ENCODE measurements at regions not wholly inside any gene's neighbourhood (a gene's known extent, or its start where the extent isn't known, plus 50 kb on each side); places are given as distances from the start of the nearest gene placed in this dataset.

- no TSS peak for BruUV-seq (replicated peaks)
- DNase-seq (ENCODE audit: low read depth, low spot score) (no peak), ATAC-seq (no peak)
- Histone ChIP-seq H3K27me3 (ENCODE audit: control insufficient read depth, insufficient read depth, low read length) (no peaks in the 10 kb centered on the region; the same call in 1 of the 2 replicates), H3K4me1 (ENCODE audit: control insufficient read depth, insufficient read depth, low read length) (no peaks in the 10 kb centered on the region), H3K4me3 (ENCODE audit: low read depth in 2 of 2, low read length in 2 of 2) (no peak overlapping the region), H3K27ac (ENCODE audit: low read length) (no peak overlapping the region), H3K9me3 (ENCODE audit: control insufficient read depth, insufficient read depth, low read depth, low read length) (no peaks in the 10 kb centered on the region), H3K36me3 (ENCODE audit: control insufficient read depth, insufficient read depth, low read length) (no peaks in the 10 kb centered on the region)
- POLR2A ChIA-PET, result no interaction called here
- in situ Hi-C loops (cut with HindIII; ENCODE audit: low pct_unique_long_range_greater_than_20kb, low sequenced_read_pairs), result no loop called here
- CTCF ChIA-PET, result no interaction called here
- TF ChIP-seq SIN3A (IDR thresholded peaks at IDR 0.05; ENCODE audit: borderline replicate concordance, insufficient read depth, low read depth, low read length) (no peak), TCF7L2 (IDR thresholded peaks at IDR 0.05; ENCODE audit: low read depth, low read length) (no peak), POLR2AphosphoS5 (IDR thresholded peaks at IDR 0.05; ENCODE audit: low read depth, low read length) (no peak)
- TF ChIP-seq, protein P1, sequence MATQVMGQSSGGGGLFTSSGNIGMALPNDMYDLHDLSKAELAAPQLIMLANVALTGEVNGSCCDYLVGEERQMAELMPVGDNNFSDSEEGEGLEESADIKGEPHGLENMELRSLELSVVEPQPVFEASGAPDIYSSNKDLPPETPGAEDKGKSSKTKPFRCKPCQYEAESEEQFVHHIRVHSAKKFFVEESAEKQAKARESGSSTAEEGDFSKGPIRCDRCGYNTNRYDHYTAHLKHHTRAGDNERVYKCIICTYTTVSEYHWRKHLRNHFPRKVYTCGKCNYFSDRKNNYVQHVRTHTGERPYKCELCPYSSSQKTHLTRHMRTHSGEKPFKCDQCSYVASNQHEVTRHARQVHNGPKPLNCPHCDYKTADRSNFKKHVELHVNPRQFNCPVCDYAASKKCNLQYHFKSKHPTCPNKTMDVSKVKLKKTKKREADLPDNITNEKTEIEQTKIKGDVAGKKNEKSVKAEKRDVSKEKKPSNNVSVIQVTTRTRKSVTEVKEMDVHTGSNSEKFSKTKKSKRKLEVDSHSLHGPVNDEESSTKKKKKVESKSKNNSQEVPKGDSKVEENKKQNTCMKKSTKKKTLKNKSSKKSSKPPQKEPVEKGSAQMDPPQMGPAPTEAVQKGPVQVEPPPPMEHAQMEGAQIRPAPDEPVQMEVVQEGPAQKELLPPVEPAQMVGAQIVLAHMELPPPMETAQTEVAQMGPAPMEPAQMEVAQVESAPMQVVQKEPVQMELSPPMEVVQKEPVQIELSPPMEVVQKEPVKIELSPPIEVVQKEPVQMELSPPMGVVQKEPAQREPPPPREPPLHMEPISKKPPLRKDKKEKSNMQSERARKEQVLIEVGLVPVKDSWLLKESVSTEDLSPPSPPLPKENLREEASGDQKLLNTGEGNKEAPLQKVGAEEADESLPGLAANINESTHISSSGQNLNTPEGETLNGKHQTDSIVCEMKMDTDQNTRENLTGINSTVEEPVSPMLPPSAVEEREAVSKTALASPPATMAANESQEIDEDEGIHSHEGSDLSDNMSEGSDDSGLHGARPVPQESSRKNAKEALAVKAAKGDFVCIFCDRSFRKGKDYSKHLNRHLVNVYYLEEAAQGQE (IDR thresholded peaks at IDR 0.05; ENCODE audit: insufficient read depth in 1 of 2, low read depth in 2 of 2, low read length in 1 of 2), result no peak
- TF ChIP-seq, protein P2, sequence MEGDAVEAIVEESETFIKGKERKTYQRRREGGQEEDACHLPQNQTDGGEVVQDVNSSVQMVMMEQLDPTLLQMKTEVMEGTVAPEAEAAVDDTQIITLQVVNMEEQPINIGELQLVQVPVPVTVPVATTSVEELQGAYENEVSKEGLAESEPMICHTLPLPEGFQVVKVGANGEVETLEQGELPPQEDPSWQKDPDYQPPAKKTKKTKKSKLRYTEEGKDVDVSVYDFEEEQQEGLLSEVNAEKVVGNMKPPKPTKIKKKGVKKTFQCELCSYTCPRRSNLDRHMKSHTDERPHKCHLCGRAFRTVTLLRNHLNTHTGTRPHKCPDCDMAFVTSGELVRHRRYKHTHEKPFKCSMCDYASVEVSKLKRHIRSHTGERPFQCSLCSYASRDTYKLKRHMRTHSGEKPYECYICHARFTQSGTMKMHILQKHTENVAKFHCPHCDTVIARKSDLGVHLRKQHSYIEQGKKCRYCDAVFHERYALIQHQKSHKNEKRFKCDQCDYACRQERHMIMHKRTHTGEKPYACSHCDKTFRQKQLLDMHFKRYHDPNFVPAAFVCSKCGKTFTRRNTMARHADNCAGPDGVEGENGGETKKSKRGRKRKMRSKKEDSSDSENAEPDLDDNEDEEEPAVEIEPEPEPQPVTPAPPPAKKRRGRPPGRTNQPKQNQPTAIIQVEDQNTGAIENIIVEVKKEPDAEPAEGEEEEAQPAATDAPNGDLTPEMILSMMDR (IDR thresholded peaks at IDR 0.05), result no peak
- intact Hi-C loops (cut with micrococcal nuclease; ENCODE audit: unreplicated experiment), result no loop called here
Observed at GRCh38 chr1:177424744-177425143, 254.0 kb downstream of the BRINP2 start.

DNA sequence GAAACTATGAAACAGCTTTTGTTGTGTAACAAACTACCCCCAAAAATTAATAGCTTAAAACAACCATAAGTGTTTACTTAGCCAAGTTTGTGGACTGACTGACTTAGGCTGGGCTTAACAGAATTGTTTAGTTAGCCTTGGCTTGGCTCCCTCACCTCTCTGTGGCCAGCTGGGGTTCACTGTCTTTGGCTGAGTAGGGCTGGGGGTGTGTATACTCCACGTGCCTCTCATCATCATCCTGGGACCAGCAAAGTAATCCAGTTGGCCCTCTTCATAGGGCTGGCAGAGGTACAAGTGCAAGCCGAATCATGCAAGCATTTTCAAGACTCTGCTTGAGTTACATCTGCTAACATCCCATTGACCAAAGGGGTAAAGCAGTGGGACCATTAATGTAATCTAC lies 252.3 kb downstream of the BRINP2 start:
- no peak for TF ChIP-seq POLR2AphosphoS5 (IDR thresholded peaks at IDR 0.05; ENCODE audit: low read depth, low read length)
- TF ChIP-seq, protein P1 (IDR thresholded peaks at IDR 0.05; ENCODE audit: insufficient read depth in 1 of 2, low read depth in 2 of 2, low read length in 1 of 2), result no peak
- no peak for TF ChIP-seq SIN3A (IDR thresholded peaks at IDR 0.05; ENCODE audit: borderline replicate concordance, insufficient read depth, low read depth, low read length)
- TF ChIP-seq, protein P2 (IDR thresholded peaks at IDR 0.05), result no peak
- TF ChIP-seq TCF7L2 (IDR thresholded peaks at IDR 0.05; ENCODE audit: low read depth, low read length), result no peak
- in situ Hi-C loops (cut with HindIII; ENCODE audit: low pct_unique_long_range_greater_than_20kb, low sequenced_read_pairs), result no loop called here
- no peaks in the 10 kb centered on the region for H3K36me3 ChIP-seq (ENCODE audit: control insufficient read depth, insufficient read depth, low read length)
- ChIA-PET POLR2A (no interaction called here), CTCF (no interaction called here)
- ATAC-seq, result no peak
- no TSS peak for BruUV-seq (replicated peaks)
- no peaks in the 10 kb centered on the region for H3K9me3 ChIP-seq (ENCODE audit: control insufficient read depth, insufficient read depth, low read depth, low read length)
- intact Hi-C loops (cut with micrococcal nuclease; ENCODE audit: unreplicated experiment), result no loop called here
- H3K27ac ChIP-seq (ENCODE audit: low read length), result no peak overlapping the region
- DNase-seq (ENCODE audit: low read depth, low spot score), result no peak
- no peaks in the 10 kb centered on the region for H3K4me1 ChIP-seq (ENCODE audit: control insufficient read depth, insufficient read depth, low read length)
- no peak overlapping the region for H3K4me3 ChIP-seq (ENCODE audit: low read depth in 2 of 2, low read length in 2 of 2)
- no peaks in the 10 kb centered on the region for H3K27me3 ChIP-seq (ENCODE audit: control insufficient read depth, insufficient read depth, low read length)

All from Panc1 (cell line).